Activated B cell treated with CpG ODN at 0.5 μM for 24 hours (primary cell): ENCODE measurements at regions not wholly inside any gene's neighbourhood (a gene's known extent, or its start where the extent isn't known, plus 50 kb on each side); places are given as distances from the start of the nearest gene placed in this dataset.

Source experiments
- ATAC-seq: fragments of 200-7000 bp; cut with Tn5 transposase; one replicate; pipeline ENCODE4 v1.10.0; 2021; ENCODE audit warnings: low read depth, mild to moderate bottlenecking, moderate library complexity
- CTCF ChIA-PET: fragments of 350-600 bp; sonication (Branson Sonifier 250); formaldehyde crosslinking; loops from one replicate; lab custom pipeline; 2021; ENCODE audit warnings: antibody characterized with exemption; lab: Charles Lee
- POLR2A ChIA-PET: fragments of 350-600 bp; sonication (Branson Sonifier 250); formaldehyde crosslinking; loops from one replicate; lab custom pipeline; 2021; ENCODE audit warnings: antibody characterized with exemption; lab: Charles Lee
- DNase-seq: peaks from one replicate; pipeline ENCODE4 v3.0.0; 2022
- H3K27ac Mint-ChIP-seq: one replicate; pipeline ENCODE4 v1.8.0; 2020; ENCODE audit warnings: mixed read lengths
- H3K27me3 Mint-ChIP-seq: one replicate; pipeline ENCODE4 v1.8.0; 2021; ENCODE audit warnings: mixed read lengths
- H3K36me3 Mint-ChIP-seq: one replicate; pipeline ENCODE4 v1.8.0; 2021; ENCODE audit warnings: low read depth, mixed read lengths
- H3K4me1 Mint-ChIP-seq: one replicate; pipeline ENCODE4 v1.8.0; 2021; ENCODE audit warnings: mixed read lengths
- H3K4me3 Mint-ChIP-seq: one replicate; pipeline ENCODE4 v1.8.0; 2020; ENCODE audit warnings: mild to moderate bottlenecking, mixed read lengths
- H3K9me3 Mint-ChIP-seq: one replicate; pipeline ENCODE4 v1.8.0; 2020; ENCODE audit warnings: mixed read lengths
- CTCF ChIP-seq: fragments of 200-600 bp; IDR thresholded peaks from one replicate; pipeline ENCODE4 v1.8.0; 2022; ENCODE audit warnings: antibody characterized with exemption, mild to moderate bottlenecking
- intact Hi-C: fragments of 100-400 bp; cut with micrococcal nuclease; formaldehyde crosslinking; loops from one replicate; pipeline ENCODE4 v1.15.1; 2024

GRCh38 chr10:21075880-21076279 lies 178.8 kb upstream of the NEBL start:
- TF ChIP-seq CTCF, result no peak
- CTCF ChIA-PET, result no interaction called here

GRCh38 chr10:21071001-21071673 lies 174.0 kb upstream of the NEBL start:
- Mint-ChIP-seq H3K4me1 (no peaks in the 10 kb centered on the region), H3K9me3 (no peaks in the 10 kb centered on the region), H3K27me3 (no peaks in the 10 kb centered on the region), H3K27ac (no peak overlapping the region), H3K4me3 (no peak overlapping the region), H3K36me3 (no peaks in the 10 kb centered on the region)
- intact Hi-C loops, result no loop called here
- DNase-seq (no peak), ATAC-seq (no peak)
- no peak for TF ChIP-seq CTCF
- ChIA-PET POLR2A (no interaction called here), CTCF (interaction anchor here (0.6 kb wide), 1 partner anchor 1913 kb away, joined by 4 read pairs; no protein-coding TSS in a partner anchor)

More at GRCh38 chr10:21075880-21076279, 178.8 kb upstream of the NEBL start:
- Mint-ChIP-seq H3K36me3 (no peaks in the 10 kb centered on the region), H3K27ac (no peak overlapping the region), H3K4me1 (no peaks in the 10 kb centered on the region), H3K9me3 (no peaks in the 10 kb centered on the region), H3K27me3 (no peaks in the 10 kb centered on the region), H3K4me3 (no peak overlapping the region)
- DNase-seq (no peak), ATAC-seq (no peak)
- intact Hi-C loops, result loop anchor here (5.0 kb wide), 1 partner anchor 876 kb away; no protein-coding TSS in a partner anchor
- POLR2A ChIA-PET, result no interaction called here

- no peaks in the 10 kb centered on the region for H3K27me3 Mint-ChIP-seq
- ATAC-seq (no peak), DNase-seq (no peak)
- CTCF ChIA-PET, result no interaction called here
- POLR2A ChIA-PET, result no interaction called here
- intact Hi-C loops, result no loop called here
- no peaks in the 10 kb centered on the region for H3K4me1 Mint-ChIP-seq
- no peak overlapping the region for H3K27ac Mint-ChIP-seq
- H3K9me3 Mint-ChIP-seq, result no peaks in the 10 kb centered on the region
- no peak overlapping the region for H3K4me3 Mint-ChIP-seq
- no peaks in the 10 kb centered on the region for H3K36me3 Mint-ChIP-seq
- TF ChIP-seq CTCF, result no peak
Observed at GRCh38 chr10:21069929-21070700, 173.0 kb upstream of the NEBL start.

- intact Hi-C loops, result no loop called here
- H3K27ac Mint-ChIP-seq, result no peak overlapping the region
- DNase-seq (no peak), ATAC-seq (no peak)
- no peaks in the 10 kb centered on the region for H3K9me3 Mint-ChIP-seq
- CTCF ChIA-PET, result no interaction called here
- POLR2A ChIA-PET, result no interaction called here
- H3K27me3 Mint-ChIP-seq, result no peaks in the 10 kb centered on the region
- no peaks in the 10 kb centered on the region for H3K36me3 Mint-ChIP-seq
- TF ChIP-seq CTCF, result no peak
- H3K4me1 Mint-ChIP-seq, result no peaks in the 10 kb centered on the region
- H3K4me3 Mint-ChIP-seq, result no peak overlapping the region
Observed at GRCh38 chr10:21069278-21069677, 172.2 kb upstream of the NEBL start.

GRCh38 chr10:21068026-21068656 lies 171.0 kb upstream of the NEBL start:
- intact Hi-C loops, result no loop called here
- POLR2A ChIA-PET, result no interaction called here

More at GRCh38 chr10:21068026-21068656, 171.0 kb upstream of the NEBL start:
- no peak overlapping the region for H3K27ac Mint-ChIP-seq
- no peaks in the 10 kb centered on the region for H3K36me3 Mint-ChIP-seq
- no peak for TF ChIP-seq CTCF
- H3K9me3 Mint-ChIP-seq, result no peaks in the 10 kb centered on the region
- no peak for ATAC-seq
- DNase-seq, result no peak
- no peak overlapping the region for H3K4me3 Mint-ChIP-seq
- CTCF ChIA-PET, result no interaction called here
- no peaks in the 10 kb centered on the region for H3K4me1 Mint-ChIP-seq
- H3K27me3 Mint-ChIP-seq, result no peaks in the 10 kb centered on the region
